ENCODE measurements at regions not wholly inside any gene's neighbourhood (a gene's known extent, or its start where the extent isn't known, plus 50 kb on each side); places are given as distances from the start of the nearest gene placed in this dataset.

GRCh38 chr11:127962416-127962815 lies 624.9 kb downstream of the ETS1 start:
- no peak for TF ChIP-seq CTCF (IDR thresholded peaks at IDR 0.05; ENCODE audit: low read depth, low read length, poor library complexity, severe bottlenecking)
- no peak for TF ChIP-seq EZH2phosphoT487 (IDR thresholded peaks at IDR 0.05; ENCODE audit: borderline replicate concordance, low read length)

Measured in DOHH2 (cell line).